Uterus (tissue), 2 donors: ENCODE measurements at regions not wholly inside any gene's neighbourhood (a gene's known extent, or its start where the extent isn't known, plus 50 kb on each side); places are given as distances from the start of the nearest gene placed in this dataset.

Source experiments
- CTCF ChIP-seq, 4 experiments: fragments of 200-600 bp in 2 of 4; fragments of 450-650 bp in 2 of 4; sonication (generic) in 2 of 4; IDR thresholded peaks; one replicate each; pipeline ENCODE4 v1.5.1; 2016 to 2019; ENCODE audit warnings: antibody characterized with exemption in 4 of 4, mild to moderate bottlenecking in 2 of 4, moderate library complexity in 1 of 4
- POLR2A ChIP-seq, 2 donors: fragments of 450-650 bp; IDR thresholded peaks; one replicate each; pipeline ENCODE4 v1.6.1; 2016; ENCODE audit warnings: antibody characterized with exemption in 2 of 2, mild to moderate bottlenecking in 1 of 2, moderate library complexity in 1 of 2

- TF ChIP-seq POLR2A (IDR thresholded peaks at IDR 0.05) (no peak), CTCF (IDR thresholded peaks at IDR 0.05) (no peak)
Measured at GRCh38 chr13:50550151-50550550, 293.3 kb downstream of the DLEU7 start.
